T-cell (primary cell): ENCODE measurements at regions not wholly inside any gene's neighbourhood (a gene's known extent, or its start where the extent isn't known, plus 50 kb on each side); places are given as distances from the start of the nearest gene placed in this dataset.

Source experiments
- ATAC-seq, 4 experiments: fragments of 200-7000 bp in 3 of 4; fragments of 150-1000 bp in 1 of 4; cut with Tn5 transposase; replicated peaks in 1 of 4; 1 replicate in 3 of 4; 2 replicates in 1 of 4; pipeline ENCODE4 v1.10.0; 2021; ENCODE audit warnings: moderate library complexity in 3 of 4, mild to moderate bottlenecking in 2 of 4, moderate number of reproducible peaks in 1 of 4
- CTCF ChIA-PET, 2 donors: fragments of 300-600 bp; sonication (Branson Sonifier 250); formaldehyde crosslinking; loops; one replicate each; lab custom pipeline; 2022; ENCODE audit warnings: antibody characterized with exemption in 2 of 2; lab: Charles Lee
- POLR2A ChIA-PET, 2 donors: fragments of 300-600 bp; sonication (Branson Sonifier 250); formaldehyde crosslinking; loops; one replicate each; lab custom pipeline; 2022; ENCODE audit warnings: antibody characterized with exemption in 2 of 2; lab: Charles Lee
- DNase-seq, 35 experiments: peaks; one replicate each; pipeline versions ENCODE4 v3.0.0 to v3.0.0-alpha.2; 2013 to 2023
- H3K27ac ChIP-seq: one replicate; pipeline ENCODE4 v1.5.1; 2013; ENCODE audit warnings: low read length
- H3K27me3 ChIP-seq, 2 experiments: replicated peaks in 1 of 2; 1 replicate in 1 of 2; 2 replicates in 1 of 2; pipeline versions ENCODE4 v1.6.1 to v1.7.0; 2013; ENCODE audit warnings: low read length in 1 of 2, mixed read lengths in 1 of 2; ENCODE audit not compliant: control insufficient read depth in 2 of 2, insufficient read depth in 2 of 2; ENCODE audit errors: extremely low read depth in 1 of 2
- H3K36me3 ChIP-seq, 2 donors: 1 replicate in 1 of 2; 2 replicates in 1 of 2; pipeline versions ENCODE4 v1.6.1 to v1.7.0; 2013; ENCODE audit warnings: low read length in 1 of 2; ENCODE audit not compliant: control insufficient read depth in 2 of 2, insufficient read depth in 1 of 2; ENCODE audit errors: extremely low read depth in 1 of 2
- H3K4me1 ChIP-seq, 2 experiments: 1 replicate in 1 of 2; 2 replicates in 1 of 2; pipeline versions ENCODE4 v1.6.1 to v1.7.0; 2013; ENCODE audit warnings: low read length in 2 of 2, mixed read lengths in 1 of 2; ENCODE audit not compliant: insufficient read depth in 2 of 2, control insufficient read depth in 1 of 2; ENCODE audit errors: extremely low read depth in 1 of 2
- H3K4me3 ChIP-seq, 2 donors: 1 replicate in 1 of 2; 2 replicates in 1 of 2; pipeline versions ENCODE4 v1.5.1 to v1.7.0; 2013; ENCODE audit warnings: mild to moderate bottlenecking in 2 of 2, low read length in 1 of 2, moderate library complexity in 1 of 2; ENCODE audit not compliant: control insufficient read depth in 1 of 2; ENCODE audit errors: extremely low read depth in 1 of 2
- H3K9me3 ChIP-seq: 2 replicates; pipeline ENCODE4 v1.7.0; 2013
- H3K27ac Mint-ChIP-seq, 2 donors: one replicate each; pipeline ENCODE4 v1.8.0; 2020 to 2021; ENCODE audit warnings: mild to moderate bottlenecking in 2 of 2, mixed read lengths in 2 of 2
- H3K27me3 Mint-ChIP-seq, 2 donors: one replicate each; pipeline ENCODE4 v1.8.0; 2021 to 2022; ENCODE audit warnings: mixed read lengths in 2 of 2
- H3K36me3 Mint-ChIP-seq: one replicate; pipeline ENCODE4 v1.8.0; 2021; ENCODE audit warnings: mixed read lengths
- H3K4me1 Mint-ChIP-seq, 3 donors: one replicate each; pipeline ENCODE4 v1.8.0; 2020 to 2022; ENCODE audit warnings: mixed read lengths in 3 of 3, mild to moderate bottlenecking in 1 of 3
- H3K4me3 Mint-ChIP-seq, 3 donors: one replicate each; pipeline ENCODE4 v1.8.0; 2020 to 2022; ENCODE audit warnings: mild to moderate bottlenecking in 3 of 3, mixed read lengths in 3 of 3, moderate library complexity in 3 of 3
- H3K9me3 Mint-ChIP-seq, 3 donors: one replicate each; pipeline ENCODE4 v1.8.0; 2020 to 2022; ENCODE audit warnings: mixed read lengths in 3 of 3
- WGBS: methylation state at CpG from one replicate; pipeline ENCODE4 v1.1.5; 2013; ENCODE audit warnings: missing lambda C conversion rate; ENCODE audit not compliant: insufficient coverage; 5-methylcytosine and 5-hydroxymethylcytosine counted together

GRCh38 chr1:57683037-57683942 lies 259.4 kb upstream of the DAB1 start:
- peaks cover 0 to 2% of the 10 kb centered on the region in 2 experiments for H3K27me3 ChIP-seq
- H3K27ac ChIP-seq = no peak overlapping the region
- no peak overlapping the region for H3K4me3 ChIP-seq
- H3K4me1 ChIP-seq = no peaks in the 10 kb centered on the region
- 100% methylated on average over 1 of the region's 7 CpGs for WGBS
- H3K27ac Mint-ChIP-seq = no peak overlapping the region
- H3K9me3 Mint-ChIP-seq = peaks cover 15 to 29% (median 22%) of the 10 kb centered on the region in 3 donors
- H3K36me3 Mint-ChIP-seq = no peaks in the 10 kb centered on the region
- DNase-seq (no peak), ATAC-seq (no peak)
- no peaks in the 10 kb centered on the region for H3K9me3 ChIP-seq
- no peaks in the 10 kb centered on the region for H3K27me3 Mint-ChIP-seq
- H3K36me3 ChIP-seq = no peaks in the 10 kb centered on the region
- no peaks in the 10 kb centered on the region for H3K4me1 Mint-ChIP-seq
- no peak overlapping the region for H3K4me3 Mint-ChIP-seq
- POLR2A ChIA-PET = no interaction called here
- CTCF ChIA-PET = no interaction called here

DNA sequence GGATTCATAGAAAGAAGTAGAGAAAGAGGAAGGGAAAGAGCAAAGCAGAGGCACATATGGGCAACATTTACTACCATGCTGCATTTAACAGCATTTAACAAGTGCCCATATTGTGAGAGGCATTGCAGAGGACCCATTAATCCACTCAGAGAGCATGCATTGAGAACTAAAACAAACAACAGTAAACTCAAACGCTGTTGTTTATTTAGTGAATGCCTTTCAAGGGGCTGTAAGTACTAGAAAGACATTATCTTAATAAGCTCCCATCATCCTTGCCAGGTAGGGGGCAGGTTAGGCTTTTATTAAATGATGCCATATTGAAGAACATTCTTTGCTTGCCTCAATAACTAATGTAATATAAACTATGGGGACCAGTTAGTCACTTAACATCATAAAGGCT lies 254.3 kb upstream of the DAB1 start:
- Mint-ChIP-seq H3K4me3 (no peak overlapping the region), H3K4me1 (no peaks in the 10 kb centered on the region), H3K9me3 (no peaks in the 10 kb centered on the region), H3K27ac (no peak overlapping the region), H3K36me3 (no peaks in the 10 kb centered on the region), H3K27me3 (no peaks in the 10 kb centered on the region)
- H3K9me3 ChIP-seq = no peaks in the 10 kb centered on the region
- ATAC-seq (no peak), DNase-seq (no peak)
- no peaks in the 10 kb centered on the region for H3K4me1 ChIP-seq
- ChIA-PET CTCF (no interaction called here), POLR2A (no interaction called here)
- no peaks in the 10 kb centered on the region for H3K36me3 ChIP-seq
- peaks cover 0 to 1% of the 10 kb centered on the region in 2 experiments for H3K27me3 ChIP-seq
- no CpG with 5 or more reads among the region's 1 CpG for WGBS
- H3K27ac ChIP-seq = no peak overlapping the region
- H3K4me3 ChIP-seq = no peak overlapping the region

DNA sequence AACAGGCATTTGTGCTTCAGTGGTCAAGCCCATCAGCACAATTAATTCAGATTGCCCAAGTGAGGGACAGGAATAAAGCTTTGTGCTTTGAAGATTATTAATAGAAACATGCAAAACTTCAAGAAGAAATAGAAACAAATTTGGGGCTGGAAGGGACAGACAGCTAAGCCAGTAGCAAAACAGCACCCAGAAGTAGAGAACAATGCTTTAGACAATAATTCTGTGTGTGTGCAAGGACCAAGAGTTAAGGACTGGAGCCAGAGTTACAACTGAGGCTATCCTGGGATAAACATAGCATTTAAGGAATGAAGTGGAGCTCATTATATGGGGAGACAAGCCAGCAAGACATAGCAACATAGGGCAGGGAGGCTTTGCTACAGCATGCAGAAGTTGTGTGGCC lies 251.9 kb upstream of the DAB1 start:
- CTCF ChIA-PET = no interaction called here
- Mint-ChIP-seq H3K9me3 (no peaks in the 10 kb centered on the region), H3K4me1 (no peaks in the 10 kb centered on the region), H3K27me3 (no peaks in the 10 kb centered on the region), H3K27ac (no peak overlapping the region), H3K4me3 (no peak overlapping the region), H3K36me3 (no peaks in the 10 kb centered on the region)
- Histone ChIP-seq H3K4me1 (no peaks in the 10 kb centered on the region), H3K27me3 (no peaks in the 10 kb centered on the region), H3K36me3 (no peaks in the 10 kb centered on the region), H3K4me3 (no peak overlapping the region), H3K27ac (no peak overlapping the region), H3K9me3 (no peaks in the 10 kb centered on the region)
- POLR2A ChIA-PET = no interaction called here
- no peak for DNase-seq
- ATAC-seq = no peak

DNA sequence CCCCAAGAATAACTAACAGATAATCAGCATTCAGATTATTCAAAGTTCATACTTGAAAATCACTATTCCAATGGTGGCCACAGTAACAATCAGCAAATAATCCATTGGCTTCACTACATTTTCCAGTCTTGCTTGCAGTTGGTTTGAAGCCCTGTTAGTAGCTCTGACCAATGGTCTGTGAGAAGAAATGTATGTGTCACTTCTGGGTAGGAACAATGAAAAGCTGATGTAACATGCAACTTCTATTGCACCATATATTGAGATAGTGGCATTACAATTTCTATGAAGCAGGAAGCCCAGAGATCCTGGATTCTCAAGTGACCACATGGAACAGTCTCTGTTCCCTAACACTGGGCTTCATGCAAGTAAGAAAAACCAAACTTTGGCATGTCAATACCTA lies 250.9 kb upstream of the DAB1 start:
- Histone ChIP-seq H3K4me1 (no peaks in the 10 kb centered on the region), H3K27me3 (no peaks in the 10 kb centered on the region), H3K9me3 (no peaks in the 10 kb centered on the region), H3K4me3 (no peak overlapping the region), H3K36me3 (no peaks in the 10 kb centered on the region), H3K27ac (no peak overlapping the region)
- Mint-ChIP-seq H3K27me3 (no peaks in the 10 kb centered on the region), H3K27ac (no peak overlapping the region), H3K9me3 (no peaks in the 10 kb centered on the region), H3K4me1 (no peaks in the 10 kb centered on the region), H3K4me3 (no peak overlapping the region), H3K36me3 (no peaks in the 10 kb centered on the region)
- POLR2A ChIA-PET = no interaction called here
- CTCF ChIA-PET = no interaction called here
- DNase-seq (no peak), ATAC-seq (no peak)

- no peaks in the 10 kb centered on the region for H3K4me1 Mint-ChIP-seq
- POLR2A ChIA-PET = no interaction called here
- DNase-seq (no peak), ATAC-seq (no peak)
- Histone ChIP-seq H3K27me3 (no peaks in the 10 kb centered on the region), H3K9me3 (no peaks in the 10 kb centered on the region), H3K27ac (no peak overlapping the region), H3K4me3 (no peak overlapping the region), H3K4me1 (no peaks in the 10 kb centered on the region), H3K36me3 (no peaks in the 10 kb centered on the region)
- peaks cover 1 to 2% of the 10 kb centered on the region in 2 donors for H3K27me3 Mint-ChIP-seq
- H3K36me3 Mint-ChIP-seq = no peaks in the 10 kb centered on the region
- no peak overlapping the region for H3K27ac Mint-ChIP-seq
- no peak overlapping the region for H3K4me3 Mint-ChIP-seq
- peaks cover 0 to 1% (median 0%) of the 10 kb centered on the region in 3 donors for H3K9me3 Mint-ChIP-seq
- CTCF ChIA-PET = no interaction called here
- WGBS = no CpG with 5 or more reads among the region's 1 CpG
Measured at GRCh38 chr1:57672346-57673140, 248.7 kb upstream of the DAB1 start.

GRCh38 chr1:57671750-57672149 lies 247.9 kb upstream of the DAB1 start:
- DNase-seq (no peak), ATAC-seq (no peak)
- no peak overlapping the region for H3K27ac Mint-ChIP-seq
- no peak overlapping the region for H3K4me3 Mint-ChIP-seq
- H3K36me3 Mint-ChIP-seq = no peaks in the 10 kb centered on the region
- no peak overlapping the region for H3K4me3 ChIP-seq
- ChIA-PET CTCF (no interaction called here), POLR2A (no interaction called here)
- peaks cover 3 to 5% of the 10 kb centered on the region in 2 donors for H3K27me3 Mint-ChIP-seq
- peaks cover 0 to 8% (median 0%) of the 10 kb centered on the region in 3 donors for H3K9me3 Mint-ChIP-seq
- H3K4me1 Mint-ChIP-seq = no peaks in the 10 kb centered on the region
- no peaks in the 10 kb centered on the region for H3K36me3 ChIP-seq
- H3K4me1 ChIP-seq = no peaks in the 10 kb centered on the region
- no peaks in the 10 kb centered on the region for H3K9me3 ChIP-seq
- H3K27me3 ChIP-seq = no peaks in the 10 kb centered on the region
- H3K27ac ChIP-seq = no peak overlapping the region
